IPS-11a (cell line): ENCODE measurements at regions not wholly inside any gene's neighbourhood (a gene's known extent, or its start where the extent isn't known, plus 50 kb on each side); places are given as distances from the start of the nearest gene placed in this dataset.
"Not testable (repeated sequence)": the region's sequence is repeated elsewhere in the genome, so short reads cannot be mapped to it uniquely, and the experiment has no call there.

Source experiments
- H3K4me3 ChIP-seq: one replicate; pipeline ENCODE4 v1.5.1; 2013; ENCODE audit warnings: low read depth, low read length, control low read depth

- no peak overlapping the region for H3K4me3 ChIP-seq
Measured at GRCh38 chr4:112770114-112770513, 133.2 kb downstream of the LARP7 start.

- H3K4me3 ChIP-seq = no peak overlapping the region
Measured at GRCh38 chr4:112775801-112776200, 138.9 kb downstream of the LARP7 start.

- no peak overlapping the region for H3K4me3 ChIP-seq
Measured at GRCh38 chr4:112776535-112776934, 139.6 kb downstream of the LARP7 start.

GRCh38 chr4:112778520-112778919, 141.6 kb downstream of the LARP7 start:
- H3K4me3 ChIP-seq = no peak overlapping the region

- H3K4me3 ChIP-seq = no peak overlapping the region
Measured at GRCh38 chr4:112793033-112793432, 156.1 kb downstream of the LARP7 start.

GRCh38 chr4:112800001-112800400, 163.1 kb downstream of the LARP7 start:
- H3K4me3 ChIP-seq = no peak overlapping the region

- no peak overlapping the region for H3K4me3 ChIP-seq
Measured at GRCh38 chr4:112801341-112801740, 164.4 kb downstream of the LARP7 start.

GRCh38 chr4:112802780-112803179, 165.8 kb downstream of the LARP7 start:
- no peak overlapping the region for H3K4me3 ChIP-seq

GRCh38 chr4:112807083-112807482, 170.1 kb downstream of the LARP7 start:
- no peak overlapping the region for H3K4me3 ChIP-seq

GRCh38 chr4:112808001-112808400, 171.1 kb downstream of the LARP7 start:
- no peak overlapping the region for H3K4me3 ChIP-seq

- no peak overlapping the region for H3K4me3 ChIP-seq
Measured at GRCh38 chr4:112813790-112814189, 176.8 kb downstream of the LARP7 start.

GRCh38 chr4:112817933-112818593, 181.1 kb downstream of the LARP7 start:
- peak overlapping the region; percentile 25 for H3K4me3 ChIP-seq

- peak overlapping the region; percentile 25 for H3K4me3 ChIP-seq
Measured at GRCh38 chr4:112818594-112818965, 181.6 kb downstream of the LARP7 start.

GRCh38 chr4:112819729-112820128, 182.8 kb downstream of the LARP7 start:
- H3K4me3 ChIP-seq = no peak overlapping the region

GRCh38 chr4:112823156-112823555, 186.2 kb downstream of the LARP7 start:
- no peak overlapping the region for H3K4me3 ChIP-seq

- H3K4me3 ChIP-seq = no peak overlapping the region
Measured at GRCh38 chr4:112823606-112824005, 186.7 kb downstream of the LARP7 start.

- no peak overlapping the region for H3K4me3 ChIP-seq
Measured at GRCh38 chr4:112830753-112831386, 193.9 kb downstream of the LARP7 start.

GRCh38 chr4:112832493-112832892, 195.6 kb downstream of the LARP7 start:
- no peak overlapping the region for H3K4me3 ChIP-seq

GRCh38 chr4:112836895-112837294, 200.0 kb downstream of the LARP7 start:
- no peak overlapping the region for H3K4me3 ChIP-seq

GRCh38 chr4:112838015-112838414, 201.1 kb downstream of the LARP7 start:
- not testable (repeated sequence) for H3K4me3 ChIP-seq

- H3K4me3 ChIP-seq = no peak overlapping the region
Measured at GRCh38 chr4:112840061-112840460, 203.1 kb downstream of the LARP7 start.

GRCh38 chr4:112840619-112841018, 203.7 kb downstream of the LARP7 start:
- no peak overlapping the region for H3K4me3 ChIP-seq

GRCh38 chr4:112842513-112842912, 205.6 kb downstream of the LARP7 start:
- H3K4me3 ChIP-seq = no peak overlapping the region
